ELF-1 (cell line): ENCODE measurements at regions not wholly inside any gene's neighbourhood (a gene's known extent, or its start where the extent isn't known, plus 50 kb on each side); places are given as distances from the start of the nearest gene placed in this dataset.

Experiments used
- DNase-seq: peaks from one replicate; pipeline ENCODE4 v3.0.0-alpha.2; 2016; ENCODE audit warnings: low read depth, low spot score

DNA sequence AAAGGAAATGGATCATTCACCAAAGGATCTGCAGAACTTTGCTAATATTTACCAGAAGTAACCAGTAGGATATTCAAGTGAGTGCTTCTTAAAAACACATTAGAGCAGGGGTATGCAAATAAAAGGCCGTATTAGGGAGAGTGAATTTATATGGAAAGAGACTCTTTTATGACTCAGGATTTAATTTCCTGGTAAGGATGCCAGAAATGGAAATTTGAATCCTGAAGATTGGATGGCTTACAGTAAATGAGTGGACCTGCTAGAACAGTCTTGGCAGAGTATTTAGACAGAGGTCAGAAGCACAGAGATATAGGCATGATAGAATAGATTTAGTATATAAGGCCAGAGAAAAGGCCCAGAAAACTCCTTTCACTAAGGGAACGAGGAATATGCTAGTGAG is 201.6 kb downstream of the SLITRK5 start:
- DNase-seq: no peak

DNA sequence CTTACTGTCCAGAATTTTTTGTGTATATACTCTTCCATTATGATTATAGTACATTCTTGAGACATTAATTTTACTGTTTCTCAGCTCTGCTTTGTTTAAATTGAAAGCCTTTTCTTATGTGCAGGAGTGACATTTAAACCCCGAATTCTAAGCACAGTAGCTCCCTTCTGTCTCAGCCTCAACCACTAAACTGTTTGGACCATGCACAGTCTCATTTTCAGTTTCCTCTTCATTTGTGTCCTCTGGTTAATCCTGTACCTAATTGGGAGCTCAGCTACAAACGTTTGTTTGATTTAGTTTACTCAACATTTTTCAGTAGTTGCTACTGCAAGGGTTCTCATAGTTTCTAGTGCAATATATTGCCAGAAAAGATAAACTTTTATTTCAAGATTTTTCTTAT is 206.3 kb downstream of the SLITRK5 start:
- DNase-seq: no peak

DNA sequence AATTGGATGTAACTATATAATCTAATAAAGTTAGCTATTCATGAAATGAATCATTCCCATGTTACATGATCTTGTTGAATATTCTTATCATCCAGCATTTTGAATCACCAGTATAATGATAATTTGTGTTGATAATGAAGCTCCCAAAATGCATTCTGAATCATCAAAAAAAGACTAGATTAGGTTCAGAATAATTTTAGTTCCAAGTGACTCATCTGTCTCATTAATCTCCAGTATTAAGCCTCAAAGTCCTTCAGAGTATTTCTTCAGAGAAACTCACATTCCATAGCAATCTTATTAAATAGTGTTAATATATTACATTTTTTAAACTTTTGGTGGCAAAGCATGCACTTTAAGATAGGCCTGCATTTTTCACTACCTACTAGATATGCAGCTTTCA is 207.5 kb downstream of the SLITRK5 start:
- no peak for DNase-seq

GRCh38 chr13:87884884-87885283 is 213.7 kb downstream of the SLITRK5 start:
- peak; percentile 5 for DNase-seq

DNA sequence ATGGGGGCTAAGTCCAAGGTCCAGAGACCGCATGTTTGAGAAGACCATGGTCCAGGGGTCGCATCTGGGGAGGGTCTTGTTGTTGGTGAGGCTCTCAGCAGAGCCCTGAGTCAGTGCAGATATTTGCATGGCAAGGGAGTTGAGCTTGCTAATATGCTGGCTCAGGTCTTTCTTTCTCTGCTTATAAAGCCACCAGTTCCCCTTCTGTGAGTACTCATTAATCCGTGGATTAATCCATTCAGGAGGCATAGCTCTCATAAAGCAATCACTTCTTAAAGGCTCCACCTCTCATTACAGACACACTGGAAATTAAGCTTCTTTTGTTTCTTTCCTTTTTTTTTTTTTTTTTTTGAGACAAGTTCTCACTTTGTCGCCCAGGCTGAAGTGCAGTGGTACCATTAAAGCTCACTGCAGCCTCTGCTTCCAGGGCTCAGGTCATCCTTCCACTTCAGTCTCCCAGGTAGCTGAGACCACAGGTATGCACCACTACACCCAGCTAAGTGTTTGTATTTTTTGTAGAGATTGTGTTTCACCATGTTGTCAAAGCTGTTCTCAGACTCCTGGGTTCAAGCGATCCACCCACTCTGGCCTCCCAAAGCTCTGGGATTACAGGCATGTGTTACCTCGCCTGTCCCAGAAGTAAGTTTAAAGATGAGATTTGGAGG is 216.4 kb downstream of the SLITRK5 start:
- no peak for DNase-seq

DNA sequence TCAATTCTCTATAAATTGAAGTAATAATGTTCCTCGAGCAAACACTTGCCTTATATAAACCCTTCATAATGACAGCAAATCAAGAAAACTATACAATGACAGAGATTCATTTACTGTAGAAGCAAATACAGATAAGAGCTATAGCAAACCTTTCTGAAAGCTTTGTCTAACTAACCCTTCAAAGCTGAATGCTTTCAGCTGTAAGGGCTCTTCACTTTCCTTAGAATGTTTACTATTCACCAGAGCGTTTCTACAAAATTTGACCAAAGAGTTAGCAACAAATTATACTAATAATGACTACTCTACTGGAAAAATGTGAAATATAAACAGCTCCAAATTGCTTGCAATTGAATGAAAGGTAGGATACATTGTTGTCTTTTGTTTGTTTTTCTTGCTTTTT is 218.1 kb downstream of the SLITRK5 start:
- no peak for DNase-seq

DNA sequence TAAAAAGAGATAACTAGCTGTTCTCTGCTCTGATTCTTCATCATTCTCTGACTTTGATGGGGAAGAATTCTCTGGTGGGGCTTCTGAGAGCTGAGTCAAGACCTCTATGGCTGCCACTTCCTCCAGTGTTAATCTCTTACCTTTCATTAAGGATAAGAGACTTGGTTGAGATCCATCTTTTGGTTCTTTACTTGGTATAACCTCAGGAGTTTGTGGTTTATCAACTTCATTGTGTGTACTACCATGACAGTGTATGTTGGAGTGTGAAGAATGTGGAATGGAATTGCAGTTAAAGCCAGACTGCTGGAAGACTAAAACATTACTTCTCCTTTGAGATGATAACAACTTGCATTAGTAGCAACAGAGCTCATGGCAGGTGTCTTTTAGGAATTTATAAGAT is 222.0 kb downstream of the SLITRK5 start:
- no peak for DNase-seq

- no peak for DNase-seq
Observed at GRCh38 chr13:87894059-87894458, 222.9 kb downstream of the SLITRK5 start.

DNA sequence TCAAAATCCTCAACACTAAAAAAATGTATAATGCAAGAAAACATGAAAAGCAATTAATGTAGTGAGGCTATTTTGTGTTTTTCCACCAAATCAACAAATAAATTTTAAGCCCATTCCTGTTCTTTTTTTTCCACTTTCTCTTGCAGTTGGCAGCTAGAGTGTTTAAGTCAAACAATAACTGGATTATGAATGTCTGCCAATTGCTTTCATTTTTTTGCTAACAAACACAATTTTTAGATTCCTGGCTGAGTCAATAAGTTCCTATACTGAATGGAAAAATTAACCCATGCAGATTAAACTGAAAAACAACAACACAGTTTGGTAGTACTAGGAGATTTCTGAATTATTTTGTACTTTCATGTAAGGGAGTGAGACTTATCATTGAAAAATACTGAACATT is 232.4 kb downstream of the SLITRK5 start:
- no peak for DNase-seq

GRCh38 chr13:87906411-87906810 is 235.2 kb downstream of the SLITRK5 start:
- DNase-seq: no peak

DNA sequence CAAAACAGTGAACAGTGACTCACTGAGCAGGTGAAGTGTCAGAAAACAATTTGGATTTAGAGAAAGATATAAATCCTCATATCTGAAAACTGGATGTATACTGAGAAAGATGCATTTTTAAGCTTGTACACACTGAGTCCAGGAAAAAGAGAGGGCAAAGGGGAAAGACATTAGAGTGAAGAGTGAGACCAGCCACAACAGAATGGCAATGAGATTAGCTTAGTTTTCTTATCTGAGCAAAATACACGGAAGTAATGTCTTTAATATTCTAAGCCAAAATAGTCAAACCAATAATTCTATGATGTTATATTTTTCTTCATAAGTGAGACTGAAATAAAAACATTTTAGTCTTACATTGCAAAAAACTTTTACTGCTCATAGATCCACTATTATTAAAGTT is 236.0 kb downstream of the SLITRK5 start:
- no peak for DNase-seq

GRCh38 chr13:87919956-87920355 is 248.8 kb downstream of the SLITRK5 start:
- no peak for DNase-seq

- no peak for DNase-seq
Observed at GRCh38 chr13:87923753-87924152, 252.6 kb downstream of the SLITRK5 start.

DNA sequence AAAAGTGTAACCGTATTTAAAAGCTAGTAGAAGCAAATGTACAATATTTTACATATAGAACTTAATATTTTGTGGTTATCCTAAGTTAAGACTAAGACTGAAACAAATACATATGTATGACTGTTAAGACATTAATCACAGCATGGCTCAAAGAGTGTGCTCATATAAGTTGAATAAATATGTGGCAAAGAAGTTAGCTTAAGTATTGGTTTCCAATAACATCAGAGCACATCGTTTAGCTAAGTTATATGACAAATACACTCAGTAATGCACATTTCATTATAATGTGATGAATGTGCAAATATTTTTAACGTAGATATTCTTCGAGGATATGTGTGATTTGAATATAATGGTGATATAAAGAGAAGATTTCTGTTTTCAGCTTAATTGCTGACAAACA is 253.8 kb downstream of the SLITRK5 start:
- no peak for DNase-seq

DNA sequence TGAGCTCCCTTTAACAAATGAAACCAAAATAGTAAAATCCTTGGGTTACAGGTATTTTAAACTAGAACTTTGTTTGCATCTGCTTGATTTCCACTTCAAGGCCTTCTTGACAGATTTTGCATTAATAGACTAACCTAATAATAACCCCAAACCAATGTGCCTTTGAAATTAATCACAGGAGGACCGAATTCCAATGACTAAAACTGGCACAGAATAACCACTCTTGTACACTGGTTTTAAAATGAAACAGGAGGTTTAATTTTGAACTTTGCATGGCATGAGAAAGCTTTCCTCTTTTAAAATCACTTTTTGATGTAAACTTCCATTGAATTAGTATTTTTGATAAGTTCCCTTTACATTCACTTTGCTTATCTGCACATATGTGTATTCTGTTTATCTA is 269.6 kb downstream of the SLITRK5 start:
- DNase-seq: no peak

- DNase-seq: no peak
Observed at GRCh38 chr13:87941226-87941625, 270.1 kb downstream of the SLITRK5 start.

DNA sequence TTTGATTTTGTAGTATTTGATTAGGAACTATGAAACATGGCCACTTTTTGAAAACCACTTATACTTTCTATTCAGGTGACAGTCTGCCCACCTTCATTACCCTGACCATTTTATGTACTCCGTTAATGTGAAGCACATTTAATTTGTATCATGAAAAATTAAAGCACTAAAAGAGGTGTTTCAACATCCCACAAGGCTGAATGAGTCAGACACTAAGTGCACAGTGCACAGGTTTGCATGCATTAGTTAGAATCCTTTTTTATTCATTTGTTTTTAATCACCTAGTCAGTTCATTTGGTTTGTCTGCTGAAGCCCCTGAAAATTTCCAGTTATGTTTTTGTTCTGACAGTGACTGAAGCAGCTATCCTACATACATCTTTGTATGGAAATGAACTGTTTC is 271.0 kb downstream of the SLITRK5 start:
- no peak for DNase-seq

DNA sequence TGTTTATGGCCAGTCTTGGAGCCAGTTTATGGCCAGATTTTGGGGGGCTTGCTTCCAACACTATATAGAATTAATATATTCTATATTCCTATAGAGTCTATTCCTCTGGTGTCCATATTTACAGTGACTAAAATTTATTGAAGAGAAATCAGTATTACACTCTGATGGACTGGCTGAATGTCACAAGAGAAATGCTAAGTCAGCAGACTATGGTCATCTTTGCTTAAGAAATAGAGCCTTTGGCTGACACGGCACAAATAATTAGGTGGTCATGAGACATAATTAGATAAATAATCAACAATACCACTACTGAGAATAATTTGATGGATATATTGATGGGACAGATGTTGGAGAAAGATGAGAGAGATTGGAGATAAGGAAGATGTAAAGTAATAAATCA is 272.9 kb downstream of the SLITRK5 start:
- DNase-seq: no peak

GRCh38 chr13:87952377-87952776 is 281.2 kb downstream of the SLITRK5 start:
- DNase-seq: no peak

DNA sequence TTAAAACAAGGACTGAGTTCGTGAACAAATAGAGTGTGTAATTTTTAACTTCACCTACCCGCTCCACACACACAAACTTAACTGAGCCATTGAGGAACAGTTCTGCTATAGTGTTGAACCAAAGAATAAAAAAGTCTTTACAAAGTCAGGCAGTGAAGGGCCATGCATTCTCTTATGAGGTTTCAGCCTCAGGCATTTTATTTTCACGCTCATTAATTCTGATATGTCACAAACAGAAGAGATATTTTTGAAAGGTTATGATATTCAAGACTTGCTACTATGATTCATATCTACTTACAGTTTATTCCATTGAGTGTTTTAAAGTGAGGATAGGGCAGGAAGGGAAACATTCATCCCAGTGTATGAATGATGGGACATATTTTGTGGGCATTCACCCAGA is 282.2 kb downstream of the SLITRK5 start:
- no peak for DNase-seq

- DNase-seq: no peak
Observed at GRCh38 chr13:87954091-87954490, 282.9 kb downstream of the SLITRK5 start.

- DNase-seq: no peak
Observed at GRCh38 chr13:87961546-87961945, 290.4 kb downstream of the SLITRK5 start.

GRCh38 chr13:87972568-87972967 is 301.4 kb downstream of the SLITRK5 start:
- DNase-seq: no peak

DNA sequence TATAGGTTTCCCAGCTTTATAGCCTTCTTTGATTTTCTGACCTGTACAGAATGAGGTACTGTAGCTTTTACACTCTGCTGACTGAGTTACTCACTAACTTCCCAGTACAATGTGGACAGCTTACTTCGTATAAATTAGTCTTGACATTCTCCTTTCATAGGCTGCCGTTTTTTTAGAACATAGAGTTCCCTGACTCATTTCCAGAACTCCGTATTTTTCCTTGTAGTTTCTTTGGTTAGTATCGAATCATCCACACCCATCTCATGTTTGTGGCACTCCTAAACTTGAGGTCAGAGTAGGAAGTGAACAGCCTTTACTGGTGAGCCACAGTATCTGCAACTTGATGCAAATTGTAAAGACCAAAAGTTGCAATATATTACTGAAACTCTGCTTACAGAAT is 303.9 kb downstream of the SLITRK5 start:
- no peak for DNase-seq
